ENCODE measurements at regions not wholly inside any gene's neighbourhood (a gene's known extent, or its start where the extent isn't known, plus 50 kb on each side); places are given as distances from the start of the nearest gene placed in this dataset.

GRCh38 chr13:50209631-50210030 is 194.4 kb downstream of the KCNRG start:
- FAIRE-seq: no peak
- no peak for TF ChIP-seq CTCF (IDR thresholded peaks at IDR 0.05; ENCODE audit: insufficient read depth, low read length, severe bottlenecking)
- H3K27me3 ChIP-seq (ENCODE audit: control insufficient read depth, insufficient read depth, low read length): no peaks in the 10 kb centered on the region

GRCh38 chr13:50213526-50213925 is 198.3 kb downstream of the KCNRG start:
- DNase-seq (ENCODE audit: low read depth) (peak; percentile 30), FAIRE-seq (no peak)
- no peaks in the 10 kb centered on the region for H3K27me3 ChIP-seq (ENCODE audit: control insufficient read depth, insufficient read depth, low read length)
- TF ChIP-seq CTCF (IDR thresholded peaks at IDR 0.05; ENCODE audit: insufficient read depth, low read length, severe bottlenecking): no peak
- no peaks in the 10 kb centered on the region for H3K36me3 ChIP-seq (ENCODE audit: control insufficient read depth, insufficient read depth, low read length)
- no peak overlapping the region for H3K4me3 ChIP-seq (ENCODE audit: low read depth, low read length)

More at GRCh38 chr13:50209631-50210030, 194.4 kb downstream of the KCNRG start:
- no peaks in the 10 kb centered on the region for H3K36me3 ChIP-seq (ENCODE audit: control insufficient read depth, insufficient read depth, low read length)
- no peak overlapping the region for H3K4me3 ChIP-seq (ENCODE audit: low read depth, low read length)
- no peak for DNase-seq (ENCODE audit: low read depth)

GRCh38 chr13:50214514-50214913 is 199.3 kb downstream of the KCNRG start:
- Histone ChIP-seq H3K36me3 (ENCODE audit: control insufficient read depth, insufficient read depth, low read length) (no peaks in the 10 kb centered on the region), H3K4me3 (ENCODE audit: low read depth, low read length) (no peak overlapping the region), H3K27me3 (ENCODE audit: control insufficient read depth, insufficient read depth, low read length) (no peaks in the 10 kb centered on the region)
- TF ChIP-seq CTCF (IDR thresholded peaks at IDR 0.05; ENCODE audit: insufficient read depth, low read length, severe bottlenecking): no peak
- DNase-seq (ENCODE audit: low read depth): no peak
- FAIRE-seq: no peak

- TF ChIP-seq CTCF (IDR thresholded peaks at IDR 0.05; ENCODE audit: insufficient read depth, low read length, severe bottlenecking): no peak
- no peaks in the 10 kb centered on the region for H3K36me3 ChIP-seq (ENCODE audit: control insufficient read depth, insufficient read depth, low read length)
- FAIRE-seq (no peak), DNase-seq (ENCODE audit: low read depth) (no peak)
- H3K27me3 ChIP-seq (ENCODE audit: control insufficient read depth, insufficient read depth, low read length): no peaks in the 10 kb centered on the region
- no peak overlapping the region for H3K4me3 ChIP-seq (ENCODE audit: low read depth, low read length)
These were observed 200.2 kb downstream of the KCNRG start for GRCh38 chr13:50215399-50215798.

- FAIRE-seq (no peak), DNase-seq (ENCODE audit: low read depth) (no peak)
- no peaks in the 10 kb centered on the region for H3K36me3 ChIP-seq (ENCODE audit: control insufficient read depth, insufficient read depth, low read length)
- H3K27me3 ChIP-seq (ENCODE audit: control insufficient read depth, insufficient read depth, low read length): no peaks in the 10 kb centered on the region
- H3K4me3 ChIP-seq (ENCODE audit: low read depth, low read length): no peak overlapping the region
- no peak for TF ChIP-seq CTCF (IDR thresholded peaks at IDR 0.05; ENCODE audit: insufficient read depth, low read length, severe bottlenecking)
These were observed 204.5 kb downstream of the KCNRG start for GRCh38 chr13:50219743-50220142.

GRCh38 chr13:50220938-50221337 is 205.7 kb downstream of the KCNRG start:
- H3K27me3 ChIP-seq (ENCODE audit: control insufficient read depth, insufficient read depth, low read length): no peaks in the 10 kb centered on the region
- H3K4me3 ChIP-seq (ENCODE audit: low read depth, low read length): no peak overlapping the region
- DNase-seq (ENCODE audit: low read depth): peak; percentile 25
- TF ChIP-seq CTCF (IDR thresholded peaks at IDR 0.05; ENCODE audit: insufficient read depth, low read length, severe bottlenecking): no peak
- no peaks in the 10 kb centered on the region for H3K36me3 ChIP-seq (ENCODE audit: control insufficient read depth, insufficient read depth, low read length)
- no peak for FAIRE-seq

All from bronchial epithelial cell (primary cell).